HUES6 (cell line): ENCODE measurements at regions not wholly inside any gene's neighbourhood (a gene's known extent, or its start where the extent isn't known, plus 50 kb on each side); places are given as distances from the start of the nearest gene placed in this dataset.
"Not testable (repeated sequence)": the region's sequence is repeated elsewhere in the genome, so short reads cannot be mapped to it uniquely, and the experiment has no call there.

Experiments
- H3K27ac ChIP-seq: 2 replicates; pipeline ENCODE4 v1.7.0; 2013; ENCODE audit warnings: low read depth, mild to moderate bottlenecking, low read length, inconsistent platforms
- H3K27me3 ChIP-seq: 2 replicates; pipeline ENCODE4 v1.6.1; 2013; ENCODE audit warnings: low read length; ENCODE audit not compliant: control insufficient read depth, insufficient read depth
- H3K36me3 ChIP-seq: 2 replicates; pipeline ENCODE4 v1.6.1; 2013; ENCODE audit warnings: low read length; ENCODE audit not compliant: control insufficient read depth, insufficient read depth
- H3K4me1 ChIP-seq: 2 replicates; pipeline ENCODE4 v1.6.1; 2013; ENCODE audit warnings: low read length; ENCODE audit not compliant: control insufficient read depth, insufficient read depth
- H3K4me3 ChIP-seq: 2 replicates; pipeline ENCODE4 v1.5.1; 2013; ENCODE audit warnings: low read depth, low read length
- H3K9ac ChIP-seq: one replicate; pipeline ENCODE4 v1.6.1; 2013; ENCODE audit warnings: mild to moderate bottlenecking, low read length
- H3K9me3 ChIP-seq: 2 replicates; pipeline ENCODE4 v1.6.1; 2013; ENCODE audit warnings: low read depth, low read length; ENCODE audit not compliant: control insufficient read depth, insufficient read depth

DNA sequence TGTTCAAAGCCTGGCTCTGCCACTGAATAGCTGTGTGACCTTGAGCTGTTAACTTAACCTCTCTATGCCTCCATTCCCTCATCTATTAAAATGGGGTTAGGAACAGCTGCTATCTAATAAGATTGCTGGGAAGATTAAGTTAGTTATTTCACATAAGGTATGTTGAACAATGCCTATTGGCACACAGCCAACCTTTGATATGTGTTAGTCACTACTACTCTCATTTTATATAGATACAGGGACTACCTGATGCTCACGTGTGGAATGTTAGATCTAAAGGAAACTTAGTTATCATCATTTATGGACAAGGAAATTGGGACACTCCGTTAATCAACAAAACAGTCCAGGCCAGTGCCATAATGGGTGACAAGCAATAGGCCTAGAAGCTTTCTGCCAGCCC lies 332.4 kb upstream of the PPP2R3A start:
- no peak overlapping the region for H3K9ac ChIP-seq

GRCh38 chr3:135636596-135636995 lies 328.9 kb upstream of the PPP2R3A start:
- H3K36me3 ChIP-seq = no peaks in the 10 kb centered on the region
- no peaks in the 10 kb centered on the region for H3K4me1 ChIP-seq
- H3K27me3 ChIP-seq = no peaks in the 10 kb centered on the region
- no peak overlapping the region for H3K4me3 ChIP-seq
- no peak overlapping the region for H3K27ac ChIP-seq
- H3K9ac ChIP-seq = no peak overlapping the region
- H3K9me3 ChIP-seq = no peaks in the 10 kb centered on the region

More for the DNA sequence above, 332.4 kb upstream of the PPP2R3A start:
- H3K4me3 ChIP-seq = no peak overlapping the region
- H3K4me1 ChIP-seq = no peaks in the 10 kb centered on the region
- H3K27me3 ChIP-seq = no peaks in the 10 kb centered on the region
- H3K36me3 ChIP-seq = no peaks in the 10 kb centered on the region
- no peaks in the 10 kb centered on the region for H3K9me3 ChIP-seq
- no peak overlapping the region for H3K27ac ChIP-seq

GRCh38 chr3:135637013-135637412 lies 328.5 kb upstream of the PPP2R3A start:
- Histone ChIP-seq H3K36me3 (no peaks in the 10 kb centered on the region), H3K27ac (no peak overlapping the region), H3K27me3 (no peaks in the 10 kb centered on the region), H3K9me3 (no peaks in the 10 kb centered on the region), H3K4me3 (no peak overlapping the region), H3K4me1 (no peaks in the 10 kb centered on the region), H3K9ac (no peak overlapping the region)

DNA sequence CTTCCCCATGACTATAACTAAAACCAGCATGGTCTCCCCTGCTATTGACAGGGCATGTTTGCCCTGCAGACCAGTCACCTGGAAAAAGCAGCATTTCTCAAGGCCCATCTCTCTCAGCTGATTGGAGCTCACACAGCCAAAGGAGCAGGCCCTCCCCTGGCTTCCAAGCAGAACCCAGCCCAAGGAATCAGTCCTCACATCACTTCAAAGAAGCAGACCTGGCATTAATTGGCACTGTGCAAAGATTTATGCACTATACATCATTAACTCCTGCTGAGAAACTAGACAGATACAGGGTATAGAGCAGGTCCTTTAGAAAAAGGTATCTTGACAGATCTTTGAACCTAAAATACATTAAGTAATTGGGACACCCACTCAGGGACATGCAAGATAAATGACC lies 323.8 kb upstream of the PPP2R3A start:
- no peaks in the 10 kb centered on the region for H3K36me3 ChIP-seq
- no peaks in the 10 kb centered on the region for H3K4me1 ChIP-seq
- no peak overlapping the region for H3K9ac ChIP-seq
- no peaks in the 10 kb centered on the region for H3K27me3 ChIP-seq
- H3K9me3 ChIP-seq = peaks cover 4% of the 10 kb centered on the region; the same call in 1 of the 2 replicates
- no peak overlapping the region for H3K4me3 ChIP-seq
- no peak overlapping the region for H3K27ac ChIP-seq

DNA sequence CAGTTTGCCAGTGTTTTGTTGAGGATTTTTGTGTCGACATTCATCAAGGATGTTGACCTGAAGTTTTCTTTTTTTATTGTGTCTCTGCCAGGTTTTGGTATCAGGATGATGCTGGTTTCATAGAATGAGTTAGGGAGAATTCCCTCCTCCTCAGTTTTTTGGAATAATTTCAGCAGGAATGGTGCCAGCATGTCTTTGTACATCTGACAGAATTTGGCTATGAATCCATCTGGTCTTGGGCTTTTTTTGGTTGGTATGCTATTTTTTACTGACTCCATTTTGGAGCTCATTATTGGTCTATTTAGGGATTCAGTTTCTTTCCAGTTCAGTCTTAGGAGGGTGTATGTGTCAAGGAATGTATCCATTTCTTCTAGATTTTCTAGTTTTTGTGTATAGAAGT lies 320.0 kb upstream of the PPP2R3A start:
- Histone ChIP-seq H3K4me1 (no peaks in the 10 kb centered on the region), H3K36me3 (no peaks in the 10 kb centered on the region), H3K27ac (no peak overlapping the region), H3K27me3 (no peaks in the 10 kb centered on the region), H3K4me3 (no peak overlapping the region), H3K9me3 (peaks cover 8% of the 10 kb centered on the region; the same call in 1 of the 2 replicates), H3K9ac (no peak overlapping the region)

GRCh38 chr3:135646873-135647272 lies 318.7 kb upstream of the PPP2R3A start:
- H3K27me3 ChIP-seq = no peaks in the 10 kb centered on the region
- no peak overlapping the region for H3K4me3 ChIP-seq
- H3K4me1 ChIP-seq = no peaks in the 10 kb centered on the region
- H3K9me3 ChIP-seq = peaks cover 8% of the 10 kb centered on the region; the same call in 1 of the 2 replicates
- H3K27ac ChIP-seq = no peak overlapping the region
- H3K9ac ChIP-seq = no peak overlapping the region
- no peaks in the 10 kb centered on the region for H3K36me3 ChIP-seq

GRCh38 chr3:135649361-135649760 lies 316.2 kb upstream of the PPP2R3A start:
- Histone ChIP-seq H3K27me3 (no peaks in the 10 kb centered on the region), H3K4me3 (no peak overlapping the region), H3K27ac (no peak overlapping the region), H3K9ac (no peak overlapping the region), H3K9me3 (peaks cover 8% of the 10 kb centered on the region; the same call in 1 of the 2 replicates), H3K4me1 (no peaks in the 10 kb centered on the region), H3K36me3 (no peaks in the 10 kb centered on the region)

GRCh38 chr3:135650309-135650708 lies 315.2 kb upstream of the PPP2R3A start:
- Histone ChIP-seq H3K4me3 (no peak overlapping the region), H3K27ac (no peak overlapping the region), H3K9ac (no peak overlapping the region), H3K27me3 (no peaks in the 10 kb centered on the region), H3K4me1 (no peaks in the 10 kb centered on the region), H3K9me3 (peaks cover 8% of the 10 kb centered on the region; the same call in 1 of the 2 replicates), H3K36me3 (no peaks in the 10 kb centered on the region)

DNA sequence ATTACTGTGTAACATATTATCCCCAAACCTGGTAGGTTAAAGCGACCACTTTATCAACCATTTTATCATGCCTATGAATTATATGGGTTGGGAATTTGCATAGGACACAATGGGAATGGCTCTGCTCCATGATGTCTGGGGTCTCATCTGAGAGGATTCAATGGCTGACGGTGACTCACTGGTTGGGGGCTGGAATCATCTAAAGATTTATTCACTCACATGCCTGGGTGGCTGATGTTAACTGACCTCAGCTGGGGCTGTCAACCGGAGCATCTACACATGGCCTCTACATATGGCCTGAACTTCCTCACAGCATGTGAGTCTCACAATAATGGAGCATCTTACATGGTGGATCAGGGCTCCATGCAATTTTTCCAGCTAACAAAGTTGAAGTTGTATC lies 313.1 kb upstream of the PPP2R3A start:
- no peaks in the 10 kb centered on the region for H3K9me3 ChIP-seq
- H3K27me3 ChIP-seq = no peaks in the 10 kb centered on the region
- no peak overlapping the region for H3K27ac ChIP-seq
- H3K4me3 ChIP-seq = no peak overlapping the region
- H3K36me3 ChIP-seq = no peaks in the 10 kb centered on the region
- no peak overlapping the region for H3K9ac ChIP-seq
- H3K4me1 ChIP-seq = no peaks in the 10 kb centered on the region

DNA sequence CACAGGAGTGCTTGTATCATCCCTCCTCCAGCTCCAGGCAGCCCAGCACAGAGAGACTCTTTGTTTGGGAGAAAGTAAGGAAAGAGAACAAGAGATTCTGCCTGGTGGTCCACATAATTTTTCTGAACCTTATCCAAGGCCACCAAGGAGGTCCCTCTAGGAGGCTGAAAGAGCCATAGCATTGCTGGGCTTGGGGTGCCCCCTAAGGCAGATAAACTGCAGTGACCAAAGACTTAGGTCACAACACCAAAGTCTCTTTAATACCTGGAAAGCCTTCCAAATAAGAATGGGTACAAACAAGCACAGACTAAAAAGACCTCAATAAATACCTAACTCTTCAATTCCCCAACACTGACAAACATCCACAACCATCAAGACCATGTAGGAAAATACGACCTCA lies 310.2 kb upstream of the PPP2R3A start:
- H3K27ac ChIP-seq = no peak overlapping the region
- H3K4me3 ChIP-seq = no peak overlapping the region
- H3K4me1 ChIP-seq = no peaks in the 10 kb centered on the region
- no peaks in the 10 kb centered on the region for H3K9me3 ChIP-seq
- no peaks in the 10 kb centered on the region for H3K27me3 ChIP-seq
- H3K9ac ChIP-seq = no peak overlapping the region
- no peaks in the 10 kb centered on the region for H3K36me3 ChIP-seq

DNA sequence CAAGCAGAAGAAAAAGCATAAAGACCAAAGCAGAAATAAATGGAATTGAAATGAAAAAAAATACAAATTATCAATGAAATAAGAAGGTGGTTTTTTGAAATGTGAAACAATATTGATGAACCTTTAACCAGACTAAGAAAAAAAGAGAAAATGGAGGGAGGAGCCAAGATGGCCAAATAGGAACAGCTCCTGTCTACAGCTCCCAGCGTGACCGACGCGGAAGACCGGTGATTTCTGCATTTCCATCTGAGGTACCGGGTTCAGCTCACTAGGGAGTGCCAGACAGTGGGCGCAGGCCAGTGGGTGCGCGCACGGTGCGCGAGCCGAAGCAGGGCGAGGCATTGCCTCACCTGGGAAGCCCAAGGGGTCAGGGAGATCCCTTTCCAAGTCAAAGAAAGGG lies 307.1 kb upstream of the PPP2R3A start:
- Histone ChIP-seq H3K27ac (0 out of 2 replicates have a peak overlapping the region, but pooled peaks have one; percentile 21), H3K4me3 (peak overlapping the region; percentile 72), H3K9ac (peak overlapping the region; percentile 73)
- H3K36me3 ChIP-seq, H3K9me3 ChIP-seq, H3K4me1 ChIP-seq, H3K27me3 ChIP-seq: not testable (repeated sequence)

DNA sequence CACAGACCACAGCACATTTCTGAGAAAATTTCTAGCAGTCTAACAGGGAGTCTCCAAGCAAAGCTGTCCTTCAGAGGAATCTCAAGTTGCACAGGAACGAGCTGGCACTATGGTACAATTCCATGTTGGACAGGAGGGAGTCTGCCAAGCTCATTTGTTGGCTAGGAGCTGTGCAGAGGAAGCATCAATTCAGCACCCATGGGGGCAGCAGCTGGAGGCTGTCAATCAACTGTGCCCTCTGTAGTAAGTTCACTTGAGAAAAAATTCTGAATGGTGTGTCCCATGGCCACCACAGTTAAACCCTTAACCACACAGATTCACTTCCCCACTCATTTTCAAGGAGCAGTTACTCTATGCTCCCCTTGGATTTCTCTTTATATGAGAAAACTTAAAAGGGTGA lies 298.5 kb upstream of the PPP2R3A start:
- H3K36me3 ChIP-seq = no peaks in the 10 kb centered on the region
- H3K4me3 ChIP-seq = no peak overlapping the region
- H3K9me3 ChIP-seq = peaks cover 11% of the 10 kb centered on the region

More for the DNA sequence above, 298.5 kb upstream of the PPP2R3A start:
- Histone ChIP-seq H3K4me1 (no peaks in the 10 kb centered on the region), H3K27ac (no peak overlapping the region), H3K9ac (no peak overlapping the region), H3K27me3 (no peaks in the 10 kb centered on the region)
